Limb (tissue), 2 donors: ENCODE measurements at regions not wholly inside any gene's neighbourhood (a gene's known extent, or its start where the extent isn't known, plus 50 kb on each side); places are given as distances from the start of the nearest gene placed in this dataset.

Experiments used
- DNase-seq, 2 donors: peaks; one replicate each; pipeline ENCODE4 v3.0.0-alpha.2; 2016; ENCODE audit errors: extremely low spot score in 2 of 2

GRCh38 chr4:17336986-17337385, 174.9 kb downstream of the QDPR start:
- no peak for DNase-seq

DNA sequence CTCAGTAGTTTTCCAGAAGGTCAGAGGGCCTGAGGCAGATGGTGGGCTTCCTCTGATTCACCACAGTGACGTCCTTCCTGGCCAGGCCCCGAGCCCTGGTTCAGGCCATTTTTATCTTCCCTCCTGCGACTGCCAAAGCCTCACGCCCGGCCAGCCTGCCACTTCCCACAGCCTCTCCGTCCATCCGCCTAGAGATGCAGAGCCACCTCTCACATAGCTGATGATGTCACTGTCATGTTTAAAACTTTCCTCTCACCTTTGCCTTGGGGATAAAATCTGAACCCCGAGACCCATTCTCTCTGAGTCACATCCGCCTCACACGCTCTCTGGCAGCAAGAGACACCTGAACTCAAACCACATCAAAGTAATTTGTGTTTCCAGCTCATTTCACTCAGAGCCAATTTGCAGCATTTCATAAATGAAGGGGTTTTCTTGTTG, 175.3 kb downstream of the QDPR start:
- no peak for DNase-seq

GRCh38 chr4:17336069-17336468, 175.8 kb downstream of the QDPR start:
- DNase-seq: no peak

DNA sequence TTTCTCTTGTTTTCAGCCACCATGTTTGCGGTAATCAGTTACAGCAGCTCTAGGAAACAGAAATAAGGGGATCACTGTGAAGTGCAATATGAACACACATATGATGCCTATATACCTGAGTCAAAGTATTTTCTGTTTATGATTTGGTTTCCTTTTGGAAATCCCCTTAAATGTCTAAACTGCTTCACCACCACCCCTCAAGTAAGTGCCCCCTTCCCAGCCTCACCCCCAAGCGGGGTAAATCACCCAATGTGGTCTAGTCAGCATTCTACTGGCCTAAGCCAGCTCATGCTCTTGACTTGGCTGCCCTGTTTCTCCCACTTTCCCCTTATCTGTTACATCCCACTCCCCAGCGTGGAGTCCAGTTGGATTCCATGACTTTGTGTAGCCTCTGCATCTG, 176.5 kb downstream of the QDPR start:
- DNase-seq: no peak

- no peak for DNase-seq
These were observed 179.4 kb downstream of the QDPR start for GRCh38 chr4:17332478-17332877.

- no peak for DNase-seq
These were observed 182.8 kb downstream of the QDPR start for GRCh38 chr4:17329046-17329445.

DNA sequence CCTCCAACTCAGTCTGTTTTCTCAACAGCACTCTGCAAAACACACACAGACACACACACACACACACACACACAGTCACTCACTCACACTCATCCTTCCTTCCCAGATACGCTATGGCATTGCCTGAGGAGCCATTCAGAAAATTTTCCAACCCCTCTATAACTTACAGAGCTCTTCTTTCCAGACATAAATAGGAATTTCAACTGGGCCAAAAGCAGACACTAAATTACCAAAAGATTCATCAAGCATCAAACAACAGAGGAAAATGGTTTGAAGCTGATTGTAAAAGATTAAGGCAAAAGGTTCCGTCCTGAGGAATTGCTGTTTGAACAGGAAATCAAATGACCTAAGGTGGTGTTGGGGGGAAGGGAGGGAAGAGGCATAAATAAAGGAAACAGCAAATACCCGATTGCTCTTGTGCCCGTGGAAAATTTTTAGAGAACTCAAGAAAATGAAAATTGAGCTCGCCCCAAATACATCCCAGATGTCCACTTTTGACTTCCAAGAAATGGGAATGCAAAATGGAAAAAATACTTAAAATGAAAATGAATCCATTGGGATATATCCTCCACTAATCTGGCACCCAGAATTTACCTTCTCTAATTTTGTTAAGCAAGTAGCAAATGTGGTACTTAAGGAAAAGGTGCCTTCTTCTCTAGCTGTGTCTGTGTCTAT, 183.6 kb downstream of the QDPR start:
- DNase-seq: peak in 1 of 2 donors; percentile 18

DNA sequence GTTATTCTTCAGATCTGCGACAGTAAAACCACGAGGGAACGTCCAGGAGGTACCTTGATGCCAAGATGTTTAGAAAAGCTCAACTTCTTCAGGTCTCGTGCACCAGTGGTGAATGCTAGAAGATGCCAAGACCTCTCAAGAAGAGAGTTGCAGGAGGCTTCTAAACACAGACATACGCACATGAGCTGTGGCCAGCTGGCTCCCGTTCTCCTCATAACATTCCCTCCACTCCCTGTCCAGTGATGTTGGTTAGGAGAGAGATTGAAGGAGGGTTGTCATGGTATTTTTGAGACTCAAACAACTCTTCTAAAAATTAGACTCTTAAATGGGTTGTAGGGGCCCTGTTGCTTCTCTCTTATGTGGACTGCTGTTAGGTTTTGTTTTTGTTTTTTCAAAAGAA, 184.3 kb downstream of the QDPR start:
- peak in 1 of 2 donors; percentile 24 for DNase-seq

DNA sequence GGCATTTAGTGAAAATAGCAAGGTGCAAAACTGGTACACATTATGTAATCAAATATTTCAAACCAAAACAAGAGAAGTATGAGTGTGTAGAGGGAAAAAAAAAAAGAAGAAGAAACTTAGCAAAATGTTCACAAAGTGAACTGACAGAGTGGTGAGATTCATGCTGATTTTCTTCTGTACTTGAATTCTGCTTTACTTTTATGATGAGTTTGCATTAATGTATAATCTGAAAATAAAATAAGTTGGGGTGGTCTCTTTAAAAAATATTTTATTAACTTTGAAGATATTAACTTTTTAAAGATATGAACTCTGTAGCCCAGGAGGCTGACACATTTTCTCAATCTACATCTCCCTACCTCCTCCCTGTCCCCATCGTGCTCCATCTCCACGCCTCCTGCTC, 185.1 kb downstream of the QDPR start:
- DNase-seq: no peak

GRCh38 chr4:17325098-17325497, 186.8 kb downstream of the QDPR start:
- no peak for DNase-seq

DNA sequence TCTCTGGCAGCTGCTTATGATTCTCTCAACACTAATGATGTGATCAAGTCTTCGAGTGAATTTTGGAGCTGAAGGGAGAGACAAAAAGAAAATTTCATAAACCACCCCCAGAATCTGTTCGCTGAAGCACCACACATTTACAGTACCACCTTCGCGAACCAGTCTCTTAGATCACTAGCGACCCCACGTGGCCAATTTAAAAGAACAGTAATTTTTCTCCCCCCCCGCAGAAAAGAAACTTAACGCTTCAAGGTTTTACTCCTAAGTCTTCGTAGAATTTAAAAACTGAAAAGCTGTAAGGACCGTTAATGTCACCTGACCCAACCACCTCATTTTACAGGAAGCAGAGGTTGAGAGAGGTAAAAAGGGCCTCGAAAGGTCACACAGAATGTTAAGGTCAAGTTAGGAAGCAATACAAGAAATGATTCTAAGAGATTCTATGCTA, 187.5 kb downstream of the QDPR start:
- peak; percentile 65 to 72 for DNase-seq

DNA sequence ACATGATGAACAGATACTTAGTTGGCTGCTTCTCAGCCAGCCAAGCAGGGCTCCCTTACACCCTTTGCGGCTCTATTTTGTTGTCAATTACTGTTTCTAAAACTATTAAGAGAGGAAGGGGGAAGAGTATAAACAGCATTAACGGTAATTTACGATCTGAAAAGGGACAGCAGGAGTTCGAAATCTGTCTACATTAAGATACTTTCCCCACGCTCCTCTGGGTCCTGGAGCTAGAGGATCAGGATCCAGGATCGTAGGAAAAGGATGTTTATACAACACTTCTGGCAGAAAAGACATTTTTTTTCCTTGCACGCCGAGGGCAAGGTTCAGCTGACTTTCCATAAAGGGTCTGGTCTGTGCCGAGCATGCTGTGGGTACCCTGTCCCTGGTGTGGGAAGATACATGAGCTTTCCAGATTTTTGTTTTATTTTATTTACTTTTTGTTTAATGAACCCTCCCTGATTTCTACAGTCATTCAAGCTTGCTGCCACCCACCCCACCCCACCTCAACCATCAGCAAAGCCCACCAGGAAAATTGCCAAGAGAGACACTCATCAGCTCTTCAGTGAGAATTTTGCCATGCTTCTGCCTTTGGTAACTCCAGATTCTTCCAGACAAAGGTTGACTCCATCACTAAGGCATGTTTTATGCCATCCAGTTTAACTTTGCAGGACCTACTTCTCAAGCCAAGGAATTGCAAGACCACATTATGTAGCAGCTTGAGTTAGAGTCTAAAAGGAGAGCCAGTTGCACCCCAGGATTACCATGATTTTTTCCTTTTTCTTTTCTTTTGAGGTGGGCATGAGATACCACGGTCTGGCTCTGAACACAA, 188.1 kb downstream of the QDPR start:
- DNase-seq: peak; percentile 4 to 37

DNA sequence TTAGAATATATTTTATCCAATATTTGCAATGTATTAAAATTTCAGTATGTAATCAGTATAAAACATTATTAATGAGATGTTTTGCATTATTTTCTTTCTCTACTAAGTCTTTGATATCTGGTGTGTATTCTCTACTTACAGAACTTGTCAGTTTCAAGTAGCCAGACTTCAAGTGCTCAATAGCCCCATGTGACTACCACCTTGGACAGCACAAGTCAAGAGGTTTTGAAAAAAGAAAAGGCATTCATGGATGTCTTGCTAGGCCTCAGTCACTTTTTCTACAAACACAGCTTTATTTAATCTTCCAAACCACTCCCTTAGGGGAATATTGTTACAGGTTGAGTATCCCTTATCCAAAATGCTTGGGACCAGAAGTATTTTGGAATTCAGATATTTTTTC, 189.4 kb downstream of the QDPR start:
- no peak for DNase-seq

DNA sequence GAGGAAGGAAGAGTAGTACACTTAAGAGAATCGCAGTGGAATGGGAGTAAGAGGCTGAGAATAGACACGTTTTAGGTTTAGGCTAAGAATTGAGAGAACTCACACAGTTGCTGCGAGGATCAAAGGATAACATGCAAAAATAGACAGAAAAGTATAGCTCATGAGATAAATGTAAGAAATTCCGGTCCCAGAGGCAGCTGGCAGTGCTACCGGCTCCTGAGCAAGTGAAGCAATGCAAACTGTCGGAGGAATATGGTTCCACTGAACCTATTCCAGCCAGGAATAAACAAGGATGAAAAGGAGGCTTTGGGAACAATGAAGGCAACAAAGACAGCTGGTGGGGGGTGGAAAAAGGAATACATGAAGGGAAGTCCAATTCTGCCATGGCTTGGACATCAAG, 191.8 kb downstream of the QDPR start:
- DNase-seq: no peak

DNA sequence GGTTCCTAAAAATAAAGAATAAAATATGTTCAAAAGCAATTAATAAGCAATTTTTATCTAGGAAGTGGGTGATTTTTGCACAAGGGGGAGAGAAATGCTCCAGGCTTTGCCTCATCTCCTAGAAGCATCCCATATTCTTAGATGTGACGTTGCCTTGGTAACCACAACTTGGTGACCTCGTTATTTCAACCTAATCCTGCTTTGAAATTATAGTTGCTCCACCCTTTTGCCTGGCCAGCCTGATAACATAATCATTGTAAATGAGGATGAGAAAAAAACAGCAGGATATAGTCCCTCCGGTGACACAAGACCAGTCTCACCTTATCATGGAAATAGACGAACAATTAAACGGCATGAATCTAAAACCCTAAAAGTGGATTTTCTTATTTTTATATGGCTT, 194.4 kb downstream of the QDPR start:
- DNase-seq: no peak

DNA sequence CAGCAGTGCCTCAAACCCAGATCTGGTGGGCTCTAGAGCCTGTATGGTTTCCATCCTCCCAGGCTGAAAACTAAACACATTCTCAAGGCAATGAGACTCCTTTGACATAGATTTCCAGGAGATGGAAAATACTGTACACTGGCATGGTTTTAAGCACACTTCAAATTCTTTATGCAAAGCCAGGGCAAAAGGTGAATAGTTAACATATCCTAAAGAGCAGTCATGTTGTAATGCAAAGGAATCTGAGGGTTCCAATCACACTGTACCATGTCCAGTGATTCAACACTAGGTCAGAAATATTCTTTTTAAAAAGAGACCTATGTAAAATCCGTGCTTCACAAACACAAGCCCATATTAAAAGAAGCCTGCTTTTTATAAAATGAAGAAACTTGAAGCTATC, 195.3 kb downstream of the QDPR start:
- DNase-seq: no peak

GRCh38 chr4:17315459-17315858, 196.4 kb downstream of the QDPR start:
- DNase-seq: no peak

DNA sequence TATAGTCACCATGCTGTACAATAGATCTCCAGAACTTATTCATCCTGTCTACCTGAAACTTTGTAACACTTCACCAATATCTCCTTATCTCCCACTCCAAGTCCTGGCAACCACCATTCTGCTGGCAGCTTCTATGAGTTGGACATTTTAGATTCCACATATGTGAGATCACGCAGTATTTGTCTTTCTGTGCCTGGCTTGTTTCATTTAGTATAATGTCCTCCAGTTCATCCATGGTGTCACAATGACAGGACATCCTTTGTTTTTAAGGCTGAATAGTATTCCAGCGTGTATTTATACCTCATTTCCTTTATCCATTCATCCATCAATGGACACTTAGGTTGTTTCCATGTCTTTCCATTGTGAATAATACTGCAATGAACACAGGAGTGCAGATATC, 198.7 kb downstream of the QDPR start:
- DNase-seq: no peak

DNA sequence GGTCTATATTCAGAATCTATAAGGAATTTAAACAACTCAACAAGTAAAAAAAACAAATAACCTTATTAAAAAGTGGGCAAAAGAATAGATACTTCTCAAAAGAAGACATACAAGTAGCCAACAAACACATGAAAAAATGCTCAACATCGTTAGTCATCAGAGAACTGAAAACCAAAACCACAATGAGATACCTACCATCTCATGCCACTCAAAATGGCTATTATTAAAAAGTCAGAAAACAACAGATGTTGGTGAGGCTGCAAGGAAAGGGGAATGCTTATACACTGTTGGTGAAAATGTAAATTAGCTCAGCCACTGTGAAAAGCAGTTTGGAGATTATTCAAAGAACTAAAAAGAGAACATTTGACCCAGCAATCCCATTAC, 201.6 kb downstream of the QDPR start:
- DNase-seq: no peak

DNA sequence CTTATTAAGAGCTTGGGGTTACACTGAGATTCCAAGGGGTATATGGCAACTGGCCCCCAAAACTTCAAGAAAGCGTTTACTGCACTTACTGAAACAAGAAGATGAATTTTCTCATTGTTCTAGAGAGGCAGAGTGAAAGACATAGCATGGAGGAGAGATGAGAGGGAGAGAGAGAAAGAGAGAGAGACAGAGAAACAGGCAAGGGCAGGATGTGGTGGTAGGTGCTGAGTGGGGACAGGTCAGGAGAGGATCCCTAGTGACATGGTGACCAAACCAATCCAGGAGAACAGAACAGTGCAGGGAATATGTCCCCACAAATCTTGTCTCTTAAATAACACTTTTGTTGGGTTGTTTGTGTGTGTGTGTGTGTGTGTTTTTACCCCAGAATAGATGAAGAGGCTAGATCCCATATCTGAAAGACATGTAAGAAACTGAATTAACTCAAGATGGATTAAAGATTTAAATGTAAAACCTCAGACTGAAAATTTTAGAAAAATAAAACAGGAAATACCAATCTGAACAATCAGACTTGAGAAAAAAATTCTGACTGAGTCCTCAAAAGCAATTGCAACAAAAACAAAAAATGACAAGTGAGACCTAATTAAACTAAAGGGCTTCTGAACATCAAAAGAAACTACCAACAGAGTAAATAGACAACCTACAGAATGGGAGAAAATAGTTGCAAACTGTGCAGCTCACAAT, 202.2 kb downstream of the QDPR start:
- no peak for DNase-seq

- no peak for DNase-seq
These were observed 210.0 kb downstream of the QDPR start for GRCh38 chr4:17301869-17302268.

- no peak for DNase-seq
These were observed 210.6 kb downstream of the QDPR start for GRCh38 chr4:17301266-17301665.
